HG03565 (cell line): ENCODE measurements at regions not wholly inside any gene's neighbourhood (a gene's known extent, or its start where the extent isn't known, plus 50 kb on each side); places are given as distances from the start of the nearest gene placed in this dataset.

ENCODE experiments used
- ATAC-seq: cut with Tn5 transposase; IDR thresholded peaks from one replicate; pipeline ENCODE4 v1.9.1; 2021; ENCODE audit warnings: mild to moderate bottlenecking, moderate library complexity; ENCODE audit not compliant: unreplicated experiment

DNA sequence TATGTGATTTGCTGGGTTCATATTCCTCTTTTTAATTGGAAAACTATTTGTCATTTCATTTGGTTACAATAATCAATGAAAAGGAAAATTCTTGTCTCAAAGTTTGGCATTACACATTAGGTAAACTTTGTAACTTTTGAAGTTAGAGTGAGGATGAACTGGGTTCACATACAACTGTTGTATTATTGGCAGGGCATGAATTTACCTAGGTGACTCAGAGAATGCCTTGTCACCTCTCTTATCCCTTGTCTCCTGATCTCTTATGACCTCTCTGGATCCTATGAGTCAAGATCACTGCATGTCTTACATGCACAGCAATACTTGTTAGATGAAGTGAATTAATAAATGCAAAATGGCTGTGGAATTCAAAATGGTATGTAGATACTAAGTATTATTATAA is 563.4 kb upstream of the GCFC2 start:
- no peak for ATAC-seq

DNA sequence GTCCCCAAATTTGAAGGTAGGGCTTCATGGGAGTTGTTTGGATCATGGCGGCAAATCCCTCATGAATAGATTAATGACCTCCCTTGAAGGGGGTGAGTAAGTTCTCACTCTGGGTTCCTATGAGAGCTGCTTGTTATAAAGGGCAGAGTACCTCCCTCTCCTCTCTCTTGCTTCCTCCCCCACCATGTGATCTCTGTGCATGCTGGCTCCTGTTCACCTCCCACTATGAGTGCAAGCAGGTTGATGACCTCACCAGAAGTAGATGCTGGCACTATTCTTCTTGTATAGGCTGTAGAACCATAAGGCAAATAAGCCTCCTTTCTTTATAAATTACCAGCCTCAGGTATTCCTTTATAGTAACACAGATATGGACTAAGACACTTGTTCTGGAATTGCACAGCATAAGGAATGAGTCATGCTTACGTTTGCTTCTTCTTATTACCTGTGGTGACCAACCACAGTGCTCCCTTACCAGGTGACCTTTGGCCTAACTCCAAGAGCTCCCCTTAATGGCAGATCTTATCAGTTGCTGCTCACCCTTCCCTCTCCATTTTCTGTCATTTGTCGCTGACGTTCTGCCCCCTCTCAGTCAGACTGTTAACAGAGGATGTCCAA is 559.5 kb upstream of the GCFC2 start:
- ATAC-seq: no peak

DNA sequence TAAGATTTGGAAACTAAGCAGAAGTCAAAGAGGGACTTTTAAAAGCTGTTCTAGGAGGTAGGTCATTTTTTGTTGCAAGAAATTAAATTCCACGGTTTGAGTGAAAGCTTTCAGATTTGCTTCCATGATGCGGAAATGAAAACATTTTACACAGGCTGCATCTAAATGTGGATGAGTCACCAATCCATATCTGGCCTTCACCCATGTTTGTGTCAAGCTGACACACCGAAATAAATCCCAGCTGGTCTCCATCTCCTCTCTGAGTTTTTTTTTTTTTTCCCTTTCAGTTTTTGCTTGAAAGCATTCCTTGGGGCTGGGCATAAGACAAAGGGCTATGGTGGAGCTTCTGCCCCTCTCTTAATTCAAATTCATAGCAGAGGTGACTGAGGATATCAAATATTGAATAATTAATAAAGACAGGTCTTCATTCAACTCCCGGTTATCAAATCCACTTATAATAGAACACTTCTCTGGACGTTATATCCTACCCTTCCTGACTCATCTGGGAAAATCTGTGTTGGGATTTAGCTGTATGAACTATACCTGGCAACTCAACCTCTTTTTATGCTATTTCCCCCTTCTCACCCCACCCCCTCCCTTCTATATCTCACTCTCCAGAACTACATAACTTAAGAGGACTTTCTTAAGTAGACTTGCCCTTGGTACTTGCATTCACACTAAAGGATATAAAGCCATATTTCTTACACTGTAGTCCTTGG is 558.3 kb upstream of the GCFC2 start:
- no peak for ATAC-seq

DNA sequence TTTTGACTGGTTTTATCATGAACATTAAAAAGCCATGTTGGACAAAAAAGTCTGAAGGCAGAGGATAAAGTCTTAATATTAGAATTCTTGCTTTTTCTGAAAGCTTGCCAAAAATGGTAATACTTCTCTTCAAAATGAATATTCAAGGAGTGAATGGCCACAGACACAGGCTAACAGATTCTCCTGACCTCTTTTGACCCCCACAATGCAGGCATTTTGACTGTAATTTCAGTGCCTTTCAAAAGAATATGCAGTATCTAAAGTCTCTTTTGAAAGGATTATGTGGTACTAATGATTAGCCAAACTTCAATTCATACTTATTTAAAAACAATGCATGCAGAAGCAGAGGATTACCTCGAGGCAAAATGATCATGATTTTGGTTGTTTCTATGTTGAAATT is 557.8 kb upstream of the GCFC2 start:
- ATAC-seq: no peak

DNA sequence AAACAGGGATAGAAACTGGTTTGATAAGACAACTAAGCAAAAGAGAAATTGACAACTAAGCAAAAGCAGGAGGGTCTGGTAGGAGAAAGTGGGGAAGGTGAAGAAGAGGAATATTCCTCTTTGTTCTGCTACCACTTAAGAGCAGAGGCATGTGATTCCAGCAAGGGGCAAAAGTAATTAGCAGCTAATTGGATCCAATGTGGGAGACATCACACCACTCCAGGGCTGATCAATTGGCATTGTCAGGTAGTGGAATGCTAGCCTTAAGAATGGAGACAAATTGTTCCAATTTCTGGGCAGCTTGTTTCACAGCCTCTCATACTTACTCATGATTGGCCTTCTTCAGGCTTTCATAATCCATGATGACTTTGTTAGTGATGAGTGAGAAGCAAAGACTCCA is 547.1 kb upstream of the GCFC2 start:
- no peak for ATAC-seq

DNA sequence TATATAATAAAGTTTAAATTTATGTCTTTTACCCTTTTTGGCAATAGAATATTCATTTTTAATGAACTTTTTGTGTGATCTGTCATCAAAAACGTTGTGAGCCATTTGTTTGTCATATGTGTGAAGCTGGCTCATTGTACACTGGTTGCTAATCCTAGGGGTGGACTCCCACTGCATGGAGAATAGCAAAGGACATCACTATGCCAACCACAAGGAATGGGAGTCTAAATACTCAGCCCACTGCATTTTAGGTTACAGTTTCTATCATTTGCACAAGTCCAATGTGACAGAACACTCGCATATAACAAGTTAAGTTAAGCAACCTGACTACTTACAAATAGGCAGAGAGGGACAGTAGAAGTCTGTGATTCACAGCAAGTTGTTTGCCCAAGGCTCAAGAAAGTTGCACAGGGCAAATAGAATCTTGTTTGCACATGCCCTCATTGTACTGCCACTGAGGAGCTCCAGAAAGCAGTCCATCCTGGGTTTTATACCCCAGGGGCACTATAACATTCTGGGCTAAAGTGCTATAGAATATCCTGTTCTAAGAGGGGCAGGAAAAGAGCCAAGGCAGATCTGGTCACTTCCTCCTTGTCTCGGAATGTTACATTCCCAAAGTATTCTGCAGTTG is 545.9 kb upstream of the GCFC2 start:
- no peak for ATAC-seq

DNA sequence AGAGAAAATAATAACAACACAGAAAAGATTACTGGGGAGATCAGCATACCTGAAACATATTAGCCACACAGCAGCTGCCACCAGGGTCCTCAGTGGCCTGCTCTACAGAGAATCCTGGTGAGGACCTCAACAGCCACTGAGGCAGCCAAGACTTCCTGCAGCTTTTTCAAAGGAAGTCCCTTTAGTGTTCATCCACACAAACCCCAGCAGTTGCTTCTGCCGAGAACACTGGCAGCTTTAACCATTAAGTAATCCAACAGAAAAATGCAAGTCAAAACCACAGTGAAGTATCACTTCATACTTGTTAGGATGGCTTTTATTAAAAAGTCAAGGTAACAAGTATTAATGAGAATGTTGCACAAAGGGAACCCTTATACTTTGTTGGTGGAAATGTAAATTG is 542.0 kb upstream of the GCFC2 start:
- no peak for ATAC-seq

DNA sequence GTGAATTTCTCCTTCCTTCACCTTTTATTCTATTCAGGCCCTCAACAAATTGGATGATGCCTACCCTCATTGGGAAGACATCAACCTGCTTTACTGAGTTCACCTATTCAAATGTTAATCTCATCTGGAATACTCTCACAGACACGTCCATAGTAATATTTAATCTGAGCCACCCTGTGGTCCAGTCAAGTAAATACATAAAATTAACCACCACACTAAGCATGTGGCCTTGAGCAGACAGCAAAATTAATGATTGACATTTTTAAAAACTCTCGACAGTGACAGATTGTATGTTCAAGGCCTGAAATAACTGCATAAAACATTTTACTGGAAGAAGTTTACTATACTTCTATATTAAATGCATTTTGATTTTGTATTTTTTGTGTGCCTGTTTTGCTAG is 540.6 kb upstream of the GCFC2 start:
- ATAC-seq: no peak

DNA sequence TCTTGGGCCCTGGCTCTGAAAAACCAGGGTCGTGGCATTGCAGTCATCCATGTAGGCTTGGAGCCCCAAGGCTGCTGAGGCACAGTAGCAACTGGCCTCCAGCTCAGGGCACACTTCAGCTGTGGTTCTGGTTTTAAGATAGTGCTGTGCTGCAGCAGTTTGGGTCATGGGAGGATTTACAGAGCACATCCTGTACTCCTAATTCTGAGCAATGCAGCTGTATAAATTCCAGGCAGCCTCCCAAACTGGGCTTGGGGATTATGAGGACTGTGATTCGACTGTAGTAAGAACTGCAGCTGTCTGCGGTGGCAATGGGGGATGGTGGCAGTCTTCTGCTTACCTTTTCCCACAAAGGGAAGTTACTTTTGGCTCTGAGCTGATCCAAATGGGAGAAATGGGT is 536.3 kb upstream of the GCFC2 start:
- ATAC-seq: no peak

DNA sequence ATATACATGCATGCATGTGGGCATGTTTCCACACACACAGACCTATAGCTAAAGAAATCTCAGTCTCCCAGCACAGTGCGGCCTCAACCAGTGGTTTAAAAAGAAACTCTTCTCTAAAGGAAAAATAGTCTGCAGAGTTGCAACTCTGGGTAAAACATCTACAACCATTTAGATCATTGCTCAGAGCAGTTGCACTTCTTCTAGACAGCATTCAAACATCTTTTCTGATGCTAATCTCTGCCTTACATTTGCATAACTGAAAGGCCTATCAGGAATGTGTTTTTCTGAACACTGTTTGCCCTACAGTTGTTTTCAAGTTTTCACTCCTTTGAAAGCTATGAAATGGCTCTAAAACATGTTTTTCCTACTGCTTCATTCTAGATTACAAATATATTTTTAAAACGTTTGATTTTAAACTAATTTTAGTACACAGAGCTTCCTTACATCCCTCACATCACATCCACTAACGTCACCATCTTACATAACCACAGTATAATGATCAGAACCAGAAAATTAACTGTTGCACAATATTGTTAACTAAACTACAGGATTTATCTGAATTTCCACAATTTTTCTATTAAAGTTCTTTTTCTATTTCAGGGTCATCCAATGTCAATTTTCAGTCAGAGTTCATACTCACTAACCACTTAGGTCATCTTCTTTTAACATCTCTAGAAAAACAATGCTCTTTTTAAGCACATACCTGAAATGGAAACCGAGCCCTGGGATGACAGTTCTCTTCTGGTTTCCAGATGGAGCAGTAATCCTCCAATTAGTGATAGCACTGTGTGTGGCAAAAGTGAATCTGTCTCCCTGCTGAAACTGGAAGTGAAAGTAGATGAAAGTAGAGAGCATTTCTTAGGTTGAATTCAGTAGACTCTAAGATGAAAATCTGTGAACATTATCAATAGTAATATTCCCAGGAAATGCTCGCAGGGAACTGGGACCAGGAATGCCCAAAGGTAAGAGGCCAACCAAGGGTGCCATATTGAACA is 501.6 kb upstream of the GCFC2 start:
- no peak for ATAC-seq

DNA sequence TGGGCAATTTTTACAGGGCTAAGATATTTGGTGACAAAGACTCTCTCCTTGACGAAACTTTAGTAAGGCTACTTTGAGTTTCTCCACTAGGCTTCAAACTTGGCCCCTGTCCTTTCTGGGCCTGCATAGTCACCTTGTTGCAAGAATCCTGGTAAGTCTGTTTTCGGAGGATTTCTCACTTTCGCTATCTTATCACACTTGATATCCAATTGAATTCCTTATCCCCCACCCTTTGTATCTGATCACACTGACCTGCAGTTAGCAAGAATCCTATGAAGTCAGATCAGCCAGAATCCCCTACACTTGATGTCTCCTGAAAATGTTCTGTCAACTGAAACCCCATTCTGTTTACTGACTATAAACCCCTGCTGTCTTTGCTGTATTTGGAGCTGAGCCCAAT is 499.8 kb upstream of the GCFC2 start:
- ATAC-seq: no peak

DNA sequence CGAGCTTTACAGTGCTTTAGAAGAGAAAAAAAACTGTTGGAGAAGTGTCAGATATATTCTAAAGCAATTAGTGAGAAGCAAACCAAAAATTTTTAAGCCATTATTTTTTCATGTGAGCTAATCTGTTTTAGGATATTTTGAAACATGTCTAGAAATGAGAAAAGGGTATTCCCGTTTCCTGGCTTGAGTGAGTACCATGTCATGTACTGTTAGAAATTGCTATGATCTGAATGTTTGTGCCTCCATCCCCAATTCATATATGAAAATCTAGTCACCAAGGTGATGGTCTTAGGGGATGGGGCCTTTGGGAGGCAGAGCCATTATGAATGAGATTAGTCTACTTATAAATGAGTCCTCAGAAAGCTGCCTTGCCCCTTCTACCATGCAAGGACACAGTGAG is 493.3 kb upstream of the GCFC2 start:
- no peak for ATAC-seq

DNA sequence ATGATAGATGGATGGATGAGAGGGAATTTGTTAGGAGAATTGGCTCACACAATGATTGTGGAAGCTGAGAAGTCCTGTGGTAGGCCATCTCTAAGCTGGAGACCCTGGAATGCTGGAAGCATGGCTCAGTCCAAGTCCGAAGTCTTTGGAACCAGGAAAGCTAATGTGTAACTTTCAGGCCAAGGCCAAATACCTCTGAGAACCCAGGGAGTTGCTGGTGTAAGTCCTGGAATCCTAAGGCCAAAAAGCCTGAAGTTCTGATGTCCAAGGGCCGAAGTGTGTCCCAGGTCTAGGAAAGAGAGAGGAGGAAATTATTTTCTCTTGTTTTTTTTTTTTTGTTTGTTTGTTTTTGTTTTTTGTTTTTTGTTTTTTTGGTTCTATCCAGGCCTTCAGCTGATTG is 492.2 kb upstream of the GCFC2 start:
- no peak for ATAC-seq

DNA sequence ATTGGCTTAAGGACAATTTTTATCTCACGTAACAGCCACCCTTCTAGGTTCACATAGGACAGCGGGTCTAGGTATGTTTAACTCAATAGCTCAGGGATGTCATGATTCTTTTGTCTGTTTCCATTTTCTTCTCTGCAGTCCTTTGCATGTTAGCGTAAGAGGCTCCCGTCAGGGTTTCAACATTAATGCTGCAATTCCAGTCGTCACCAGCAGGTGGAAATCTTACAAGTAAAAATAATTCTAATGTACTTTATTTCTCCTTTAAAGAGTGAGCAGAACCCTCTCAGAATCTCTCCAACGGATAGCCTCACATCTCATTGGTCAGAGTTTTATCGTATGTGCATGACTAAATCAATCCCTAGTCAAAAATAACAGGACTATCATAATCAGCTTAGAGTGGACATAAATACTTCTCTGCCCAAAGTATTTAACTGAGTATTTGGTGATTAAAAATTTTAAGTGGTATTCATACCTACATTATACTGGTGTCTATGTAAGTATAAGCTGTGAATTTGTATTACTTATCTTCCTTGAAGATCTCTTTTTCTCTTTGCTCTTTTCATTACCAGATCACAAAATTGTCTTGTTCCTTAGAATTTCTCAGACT is 487.2 kb upstream of the GCFC2 start:
- peak; percentile 66 for ATAC-seq

DNA sequence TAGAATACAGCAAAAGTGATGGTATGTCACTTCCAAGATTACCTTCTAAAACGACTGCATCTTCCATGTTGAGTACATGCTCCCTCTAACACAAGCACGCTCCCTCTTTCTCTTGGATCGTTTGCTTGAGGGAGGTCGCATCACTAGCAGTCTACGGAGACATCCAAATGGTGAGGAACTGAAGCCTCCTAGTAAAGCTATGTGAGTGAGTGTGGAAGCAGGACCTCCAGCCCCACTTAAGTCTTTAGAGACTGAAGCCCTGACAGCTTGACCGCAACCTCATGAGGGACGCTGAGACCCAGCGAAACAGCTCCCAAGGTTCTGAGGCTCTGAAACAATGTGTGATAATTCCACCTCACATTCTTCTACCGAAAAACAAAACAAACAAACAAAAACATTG is 486.7 kb upstream of the GCFC2 start:
- ATAC-seq: no peak

DNA sequence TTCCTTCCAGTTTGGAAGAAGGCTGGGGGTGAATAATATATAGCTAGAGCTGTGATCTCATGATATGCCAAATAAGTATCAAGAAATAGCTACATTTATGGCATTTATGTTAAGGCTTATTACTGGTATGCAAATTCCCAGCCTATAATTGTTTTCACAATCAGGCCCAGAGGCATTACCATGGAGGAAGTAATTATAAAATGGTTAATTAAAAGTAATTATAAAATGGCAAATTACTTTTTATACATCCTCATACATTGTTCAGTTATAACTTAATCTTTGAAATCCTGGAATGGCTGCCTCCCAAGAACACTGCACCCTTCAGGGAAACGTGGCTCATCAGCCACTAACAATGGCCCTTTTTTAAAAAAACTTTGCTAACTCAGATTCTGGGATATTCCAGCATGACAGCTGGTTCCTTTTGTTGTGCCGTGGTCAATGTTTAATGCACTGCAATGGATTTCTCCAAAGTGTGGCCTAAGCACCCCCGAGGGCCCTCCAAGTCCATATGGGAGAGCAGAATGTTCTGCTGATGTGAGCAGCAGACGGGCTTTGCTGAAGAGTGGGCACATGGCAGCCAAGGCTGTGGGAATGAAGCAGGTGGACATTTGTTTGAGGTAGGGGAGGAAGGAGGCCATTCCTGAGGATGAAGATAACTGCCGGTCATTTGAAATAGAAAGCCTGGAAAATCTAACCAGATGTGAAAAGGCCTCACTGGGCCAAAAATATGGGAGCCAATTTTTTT is 483.5 kb upstream of the GCFC2 start:
- no peak for ATAC-seq

DNA sequence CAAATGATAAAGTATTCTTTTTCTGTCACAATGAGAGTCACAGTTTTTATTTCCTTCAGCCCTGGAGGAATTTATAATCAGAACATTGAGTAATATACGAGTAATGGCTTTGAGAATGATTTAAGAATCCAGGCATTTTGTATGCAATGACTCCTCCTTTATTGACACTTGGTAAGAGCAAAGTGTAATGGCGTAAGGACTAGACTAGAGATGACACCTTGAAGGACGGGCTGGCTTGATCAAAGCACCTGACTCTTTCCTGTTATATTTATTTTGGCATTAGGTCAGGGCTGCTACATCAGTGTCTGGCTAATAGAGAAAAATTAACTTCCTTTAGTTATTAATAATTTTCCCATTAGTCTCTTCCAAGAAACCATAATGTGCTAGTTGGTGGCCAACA is 482.4 kb upstream of the GCFC2 start:
- no peak for ATAC-seq

DNA sequence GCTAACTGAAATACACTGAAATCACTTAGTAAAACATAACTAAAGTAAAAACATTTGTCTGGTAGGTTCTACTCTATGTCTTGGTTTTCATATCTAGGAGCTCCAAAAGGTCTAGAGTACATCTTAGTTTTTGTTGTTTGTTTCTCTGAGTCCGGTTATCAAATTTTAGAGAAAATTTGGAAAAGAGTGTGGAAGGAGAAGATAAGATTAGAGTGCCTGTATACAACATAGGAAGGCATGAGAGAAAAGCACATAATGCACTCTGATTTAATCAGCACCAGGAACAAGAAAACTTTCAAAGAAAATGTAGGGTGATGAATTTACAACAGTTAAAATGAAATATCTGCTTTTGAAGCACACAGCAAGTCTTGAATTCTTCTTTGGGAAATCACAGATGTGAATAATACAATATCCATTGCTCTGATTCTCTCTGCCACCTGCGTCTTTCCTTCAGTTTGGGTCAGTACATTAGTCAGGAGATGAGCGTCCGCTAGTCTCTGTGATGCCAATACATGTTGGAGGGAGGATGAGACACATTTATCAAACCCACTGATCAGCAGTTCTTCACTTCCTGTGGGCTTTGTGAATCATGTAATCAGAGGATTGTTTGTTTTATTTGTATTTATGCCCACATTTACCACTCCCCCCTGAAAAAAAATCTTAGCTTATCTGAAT is 477.8 kb upstream of the GCFC2 start:
- no peak for ATAC-seq

DNA sequence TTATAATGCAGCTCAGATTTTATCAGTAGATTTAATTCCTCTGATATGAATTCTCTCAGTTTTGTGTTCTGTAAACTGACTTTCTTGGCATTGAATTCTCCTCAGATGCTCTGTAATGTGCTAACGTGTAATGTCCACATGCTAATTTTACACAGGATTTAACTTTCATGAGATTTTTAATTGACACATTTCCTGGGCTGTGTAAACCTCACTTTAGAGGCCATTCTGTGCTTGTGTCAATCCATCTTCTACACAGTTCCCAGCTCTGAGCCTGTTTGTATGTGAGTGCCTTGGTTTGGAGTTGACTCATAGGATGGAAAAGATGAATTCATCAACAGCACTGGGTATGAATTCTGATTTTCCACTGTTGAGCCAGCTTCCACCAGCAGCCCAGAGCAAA is 476.7 kb upstream of the GCFC2 start:
- no peak for ATAC-seq

DNA sequence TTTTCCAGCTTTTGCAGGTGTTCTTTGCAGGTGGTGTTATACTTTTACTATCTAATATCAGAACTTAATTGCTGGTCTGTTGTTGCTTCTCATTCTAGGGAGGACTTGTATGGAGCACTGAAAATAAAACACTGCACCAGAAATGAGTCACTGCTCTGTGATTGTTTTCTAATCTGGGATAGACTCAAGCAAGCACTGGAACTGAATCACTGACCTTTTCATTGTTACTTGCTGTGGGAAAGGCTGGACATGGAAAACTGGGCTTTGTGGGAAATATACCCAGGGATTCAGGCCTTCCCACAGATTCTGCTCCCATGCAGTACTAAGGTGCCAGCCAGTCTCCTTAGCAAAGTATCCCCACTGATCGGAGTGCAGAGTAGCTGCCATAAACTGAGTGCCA is 470.0 kb upstream of the GCFC2 start:
- no peak for ATAC-seq
